Naive thymus-derived CD8-positive, alpha-beta T cell (primary cell): ENCODE measurements at regions not wholly inside any gene's neighbourhood (a gene's known extent, or its start where the extent isn't known, plus 50 kb on each side); places are given as distances from the start of the nearest gene placed in this dataset.

Experiments used
- ATAC-seq, 2 donors: fragments of 150-1000 bp; cut with Tn5 transposase in 1 of 2; sonication (Bioruptor Pico), chemical (Tn5 transposase) in 1 of 2; 1 replicate in 1 of 2; 2 replicates in 1 of 2; pipeline ENCODE4 v1.10.0; 2021; ENCODE audit warnings: mild to moderate bottlenecking in 2 of 2, moderate library complexity in 2 of 2
- POLR2A ChIA-PET: fragments of 350-600 bp; sonication (Branson Sonifier 250); formaldehyde crosslinking; loops from one replicate; lab custom pipeline; 2021; ENCODE audit warnings: antibody characterized with exemption; lab: Charles Lee
- DNase-seq, 10 donors: peaks; one replicate each; pipeline versions ENCODE4 v3.0.0 to v3.0.0-alpha.2; 2020 to 2022
- H3K27ac Mint-ChIP-seq, 10 donors: one replicate each; pipeline ENCODE4 v1.8.0; 2020 to 2022; ENCODE audit warnings: mild to moderate bottlenecking in 10 of 10, mixed read lengths in 10 of 10, moderate library complexity in 4 of 10, inconsistent platforms in 1 of 10
- H3K27me3 Mint-ChIP-seq, 5 donors: one replicate each; pipeline ENCODE4 v1.8.0; 2021 to 2022; ENCODE audit warnings: mixed read lengths in 5 of 5
- H3K36me3 Mint-ChIP-seq, 3 donors: one replicate each; pipeline ENCODE4 v1.8.0; 2020 to 2022; ENCODE audit warnings: mixed read lengths in 3 of 3, mild to moderate bottlenecking in 2 of 3, inconsistent platforms in 1 of 3
- H3K4me1 Mint-ChIP-seq, 4 donors: one replicate each; pipeline ENCODE4 v1.8.0; 2021 to 2022; ENCODE audit warnings: mixed read lengths in 4 of 4
- H3K4me3 Mint-ChIP-seq, 10 donors: one replicate each; pipeline ENCODE4 v1.8.0; 2020 to 2022; ENCODE audit warnings: mild to moderate bottlenecking in 10 of 10, mixed read lengths in 10 of 10, moderate library complexity in 6 of 10, inconsistent platforms in 1 of 10
- H3K9me3 Mint-ChIP-seq, 9 donors: one replicate each; pipeline ENCODE4 v1.8.0; 2020 to 2022; ENCODE audit warnings: mixed read lengths in 9 of 9, mild to moderate bottlenecking in 3 of 9, inconsistent platforms in 1 of 9, moderate library complexity in 1 of 9

DNA sequence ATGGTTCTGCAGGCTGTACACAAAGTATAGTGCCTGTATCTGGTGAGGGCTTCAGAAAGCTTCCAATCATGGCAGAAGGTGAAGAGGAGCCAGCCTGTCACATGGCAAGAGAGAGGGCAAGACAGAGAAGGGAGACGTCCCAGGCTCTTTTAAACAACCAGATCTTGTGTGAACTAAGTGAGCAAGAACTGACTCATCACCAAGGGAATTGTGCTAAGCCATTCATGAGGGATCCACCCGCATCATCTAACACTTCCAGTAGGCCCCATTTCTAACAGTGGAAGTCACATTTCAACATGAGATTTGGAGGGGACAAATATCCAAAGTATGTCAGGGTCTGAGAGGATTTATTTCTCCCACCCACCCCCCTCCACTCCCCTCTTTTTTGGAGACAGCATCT, 56.2 kb upstream of the ELAC2 start:
- no peaks in the 10 kb centered on the region for H3K4me1 Mint-ChIP-seq
- H3K4me3 Mint-ChIP-seq: no peak overlapping the region
- peaks cover 2 to 33% (median 11%) of the 10 kb centered on the region in 5 donors for H3K27me3 Mint-ChIP-seq
- no peak for DNase-seq
- no peaks in the 10 kb centered on the region for H3K36me3 Mint-ChIP-seq
- H3K27ac Mint-ChIP-seq: no peak overlapping the region
- H3K9me3 Mint-ChIP-seq: no peaks in the 10 kb centered on the region
- no peak for ATAC-seq
- POLR2A ChIA-PET: no interaction called here

DNA sequence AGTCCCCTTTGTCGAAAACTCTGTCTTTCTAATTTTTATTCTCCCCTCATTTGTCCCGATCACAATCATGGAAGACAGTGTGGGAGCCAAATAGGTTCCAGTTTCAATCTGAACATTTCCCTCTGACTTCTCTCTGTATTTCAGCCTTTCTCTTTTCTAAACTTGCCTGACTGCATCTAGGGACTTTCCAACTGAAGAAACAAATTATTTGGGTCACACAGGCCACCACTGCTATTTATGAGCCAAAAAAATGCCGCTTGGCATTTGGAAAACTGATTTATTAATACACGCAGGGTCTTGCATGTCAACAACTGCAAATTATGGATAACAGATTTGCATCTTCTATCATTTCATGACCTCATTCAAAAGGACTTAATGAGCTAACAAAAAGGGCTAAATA, 55.2 kb upstream of the ELAC2 start:
- H3K27ac Mint-ChIP-seq: no peak overlapping the region
- POLR2A ChIA-PET: no interaction called here
- no peaks in the 10 kb centered on the region for H3K4me1 Mint-ChIP-seq
- no peak for DNase-seq
- ATAC-seq: no peak
- no peaks in the 10 kb centered on the region for H3K36me3 Mint-ChIP-seq
- no peak overlapping the region for H3K4me3 Mint-ChIP-seq
- peaks cover 2 to 33% (median 11%) of the 10 kb centered on the region in 5 donors for H3K27me3 Mint-ChIP-seq
- H3K9me3 Mint-ChIP-seq: no peaks in the 10 kb centered on the region

DNA sequence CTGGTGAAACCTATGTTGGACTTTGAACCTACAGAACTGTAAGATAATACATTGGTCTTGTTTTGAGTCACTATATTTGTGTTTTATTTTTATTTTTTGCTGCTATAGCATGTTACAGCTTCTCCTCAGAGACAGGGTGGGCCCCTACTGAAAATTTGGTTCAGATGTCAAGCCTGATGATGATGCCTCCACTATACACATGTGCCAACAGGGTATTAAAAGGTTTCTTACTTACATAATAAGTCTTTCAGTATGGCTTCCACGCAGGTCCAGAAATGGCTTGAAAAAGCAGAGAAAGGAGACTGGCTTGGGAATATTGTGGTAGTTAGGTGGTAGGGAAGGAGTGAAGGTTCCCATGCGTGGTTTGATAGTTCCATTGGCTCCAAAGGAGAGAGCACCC, 52.9 kb upstream of the ELAC2 start:
- POLR2A ChIA-PET: no interaction called here
- Mint-ChIP-seq H3K27me3 (peaks cover 2 to 38% (median 13%) of the 10 kb centered on the region in 5 donors), H3K9me3 (no peaks in the 10 kb centered on the region), H3K36me3 (no peaks in the 10 kb centered on the region), H3K27ac (no peak overlapping the region), H3K4me1 (no peaks in the 10 kb centered on the region), H3K4me3 (no peak overlapping the region)
- no peak for DNase-seq
- no peak for ATAC-seq

DNA sequence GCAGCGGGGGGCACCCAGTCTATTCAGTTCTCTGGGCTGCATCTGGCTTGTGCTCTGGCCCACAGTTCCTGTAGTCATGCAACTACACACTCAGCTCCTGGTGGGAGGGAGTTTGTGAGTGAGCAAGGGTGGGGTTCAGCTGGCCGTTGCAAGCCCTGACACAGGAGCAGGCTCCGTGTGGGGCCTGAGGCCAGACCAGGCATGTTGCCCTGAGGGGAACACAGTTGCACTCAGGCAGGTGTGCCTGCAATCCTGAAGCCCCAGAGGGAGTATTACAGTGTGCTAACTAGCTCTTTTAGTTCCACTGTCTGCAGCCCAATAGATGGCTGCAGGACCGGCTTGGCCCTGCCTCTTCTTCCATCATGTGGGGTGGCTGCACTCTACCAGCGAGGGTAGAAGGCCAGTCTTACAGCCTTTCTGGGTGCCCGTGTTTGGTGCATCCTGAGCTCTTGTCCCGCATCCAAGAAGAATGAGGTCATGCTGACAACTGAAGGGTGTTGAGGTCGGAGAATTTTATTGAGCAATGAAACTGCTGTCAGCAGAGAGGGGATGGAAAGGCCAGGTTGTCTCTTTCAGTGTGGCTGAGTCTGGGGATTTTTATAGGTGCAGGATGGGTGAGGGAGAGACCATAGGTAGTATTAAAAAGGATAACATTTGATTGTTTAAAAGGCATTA, 49.9 kb upstream of the ELAC2 start:
- H3K36me3 Mint-ChIP-seq: no peaks in the 10 kb centered on the region
- H3K27me3 Mint-ChIP-seq: peaks cover 3 to 47% (median 12%) of the 10 kb centered on the region in 5 donors
- POLR2A ChIA-PET: no interaction called here
- H3K4me1 Mint-ChIP-seq: no peaks in the 10 kb centered on the region
- no peak overlapping the region for H3K4me3 Mint-ChIP-seq
- no peak overlapping the region for H3K27ac Mint-ChIP-seq
- H3K9me3 Mint-ChIP-seq: no peaks in the 10 kb centered on the region
- DNase-seq: no peak
- ATAC-seq: no peak
